Right lobe of liver (tissue), 6 donors: ENCODE measurements at regions not wholly inside any gene's neighbourhood (a gene's known extent, or its start where the extent isn't known, plus 50 kb on each side); places are given as distances from the start of the nearest gene placed in this dataset.

Source experiments
- ATAC-seq, 4 donors: fragments of 200-7000 bp; cut with Tn5 transposase; one replicate each; pipeline ENCODE4 v1.9.1; 2020; ENCODE audit warnings: mild to moderate bottlenecking in 4 of 4, moderate library complexity in 4 of 4
- DNase-seq, 3 donors: peaks; one replicate each; pipeline ENCODE4 v3.0.0-alpha.2; 2020
- H3K27ac ChIP-seq, 3 donors: fragments of 200-600 bp; one replicate each; pipeline ENCODE4 v1.8.0; 2022
- H3K27me3 ChIP-seq, 2 donors: fragments of 200-600 bp; one replicate each; pipeline ENCODE4 v1.8.0; 2022
- H3K36me3 ChIP-seq, 4 donors: fragments of 200-600 bp; sonication (generic) in 1 of 4; one replicate each; pipeline versions ENCODE4 v1.5.1 to v1.8.0; 2017 to 2022; ENCODE audit warnings: control low read depth in 1 of 4
- H3K4me1 ChIP-seq, 4 donors: fragments of 200-600 bp; sonication (generic) in 1 of 4; one replicate each; pipeline versions ENCODE4 v1.5.1 to v1.8.0; 2017 to 2022; ENCODE audit warnings: control low read depth in 1 of 4
- H3K4me3 ChIP-seq, 3 donors: fragments of 200-600 bp; one replicate each; pipeline ENCODE4 v1.8.0; 2022
- H3K9me3 ChIP-seq, 4 donors: fragments of 200-600 bp; sonication (generic) in 1 of 4; one replicate each; pipeline versions ENCODE4 v1.5.1 to v1.8.0; 2017 to 2022; ENCODE audit warnings: control low read depth in 1 of 4
- CTCF ChIP-seq, 4 donors: fragments of 200-600 bp in 3 of 4; fragments of 450-650 bp in 1 of 4; IDR thresholded peaks; one replicate each; pipeline versions ENCODE4 v1.5.1 to v1.8.0; 2016 to 2022; ENCODE audit warnings: antibody characterized with exemption in 4 of 4, mild to moderate bottlenecking in 2 of 4
- POLR2A ChIP-seq: fragments of 450-650 bp; IDR thresholded peaks from one replicate; pipeline ENCODE4 v1.6.1; 2017; ENCODE audit warnings: antibody characterized with exemption, mild to moderate bottlenecking
- WGBS: methylation state at CpG from one replicate; pipeline ENCODE4 v1.1.6; 2018; ENCODE audit warnings: low coverage, low lambda C conversion rate; ENCODE audit not compliant: insufficient coverage; ENCODE audit errors: missing lambda C conversion rate; 5-methylcytosine and 5-hydroxymethylcytosine counted together
- intact Hi-C, 2 donors: fragments of 100-400 bp; cut with DNase I; formaldehyde crosslinking; loops; one replicate each; pipeline versions ENCODE4 v1.11.2 to v1.14.1; 2022
- donor health status: DM: no; HTN: yes; CAD: no.
- donor health status: DM: no; HTN: no; CAD: no.
- donor health status: DM: no; HTN: no; CAD: no.
- donor health status: DM: no; HTN: yes; CAD: no.
- donor health status: DM: no; HTN: yes; CAD: no.

DNA sequence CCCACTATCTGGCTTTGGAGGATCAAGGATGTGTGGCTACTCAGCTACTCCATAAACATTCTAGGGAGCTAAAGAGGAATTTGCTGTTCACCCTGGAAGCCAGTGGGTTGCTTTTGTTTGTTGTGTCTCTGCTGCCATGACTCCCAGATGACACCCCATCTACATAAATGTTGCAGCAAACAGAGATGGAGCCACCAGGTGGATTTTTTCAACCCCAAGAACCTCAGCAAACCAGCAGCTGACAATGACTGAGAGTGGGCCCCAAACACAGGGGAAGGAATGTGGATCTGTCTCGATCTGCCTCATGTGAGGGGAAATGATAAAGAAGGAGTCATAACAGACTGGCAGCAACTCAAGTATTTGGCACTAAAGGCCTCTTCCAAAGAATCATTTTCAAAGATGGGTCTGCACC, 132.7 kb upstream of the TNC start:
- DNase-seq, result no peak
- TF ChIP-seq CTCF (IDR thresholded peaks at IDR 0.05) (no peak), POLR2A (no peak)

GRCh38 chr9:115254287-115255180, 136.6 kb upstream of the TNC start:
- H3K4me3 ChIP-seq, result no peak overlapping the region
- ATAC-seq (no peak), DNase-seq (no peak)
- intact Hi-C loops, result no loop called here
- H3K4me1 ChIP-seq, result no peaks in the 10 kb centered on the region
- no peak overlapping the region for H3K27ac ChIP-seq
- H3K27me3 ChIP-seq, result no peaks in the 10 kb centered on the region
- 42% methylated on average over 5 of the region's 5 CpGs for WGBS
- H3K36me3 ChIP-seq, result no peaks in the 10 kb centered on the region
- TF ChIP-seq POLR2A (no peak), CTCF (IDR thresholded peaks at IDR 0.05) (no peak)
- H3K9me3 ChIP-seq, result no peaks in the 10 kb centered on the region

More for the DNA sequence above, 132.7 kb upstream of the TNC start:
- Histone ChIP-seq H3K27me3 (no peaks in the 10 kb centered on the region), H3K4me1 (no peaks in the 10 kb centered on the region), H3K27ac (no peak overlapping the region), H3K4me3 (no peak overlapping the region), H3K36me3 (no peaks in the 10 kb centered on the region), H3K9me3 (no peaks in the 10 kb centered on the region)
- no peak for ATAC-seq
- WGBS, result 67% methylated on average over 1 of the region's 1 CpG
- intact Hi-C loops, result no loop called here

- H3K27me3 ChIP-seq, result no peaks in the 10 kb centered on the region
- ATAC-seq (no peak), DNase-seq (no peak)
- no peaks in the 10 kb centered on the region for H3K4me1 ChIP-seq
- H3K36me3 ChIP-seq, result no peaks in the 10 kb centered on the region
- H3K4me3 ChIP-seq, result no peak overlapping the region
- H3K27ac ChIP-seq, result no peak overlapping the region
- intact Hi-C loops, result no loop called here
- no peaks in the 10 kb centered on the region for H3K9me3 ChIP-seq
- TF ChIP-seq POLR2A (no peak), CTCF (IDR thresholded peaks at IDR 0.05) (no peak)
These were observed 143.7 kb upstream of the TNC start for GRCh38 chr9:115261656-115262081.

DNA sequence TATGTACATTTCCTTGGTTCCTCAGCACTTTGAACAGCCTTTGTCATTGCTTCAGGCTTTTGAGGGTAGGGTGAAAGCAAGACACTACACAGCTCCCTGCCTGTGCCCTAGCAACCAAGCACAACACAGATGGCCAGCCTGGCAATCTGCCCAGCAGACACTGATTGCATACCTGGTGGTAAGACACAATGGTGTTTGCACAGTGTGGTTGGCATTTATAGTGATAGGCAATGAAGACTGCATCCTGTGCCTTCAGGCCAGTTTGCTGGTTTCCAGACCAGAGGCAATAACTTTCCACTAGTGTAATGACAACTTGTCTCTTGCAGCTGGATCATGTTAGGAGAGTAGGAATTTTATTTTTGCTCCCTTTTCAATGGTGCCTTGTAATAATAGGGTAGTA, 144.5 kb upstream of the TNC start:
- Histone ChIP-seq H3K9me3 (no peaks in the 10 kb centered on the region), H3K27me3 (no peaks in the 10 kb centered on the region), H3K4me1 (no peaks in the 10 kb centered on the region), H3K27ac (no peak overlapping the region), H3K36me3 (no peaks in the 10 kb centered on the region), H3K4me3 (no peak overlapping the region)
- TF ChIP-seq POLR2A, result no peak
- no peak for TF ChIP-seq CTCF (IDR thresholded peaks at IDR 0.05)
- DNase-seq (peak; percentile 43 to 62 (median 47)), ATAC-seq (peak; percentile 47 to 66 (median 58))
- intact Hi-C loops, result no loop called here

DNA sequence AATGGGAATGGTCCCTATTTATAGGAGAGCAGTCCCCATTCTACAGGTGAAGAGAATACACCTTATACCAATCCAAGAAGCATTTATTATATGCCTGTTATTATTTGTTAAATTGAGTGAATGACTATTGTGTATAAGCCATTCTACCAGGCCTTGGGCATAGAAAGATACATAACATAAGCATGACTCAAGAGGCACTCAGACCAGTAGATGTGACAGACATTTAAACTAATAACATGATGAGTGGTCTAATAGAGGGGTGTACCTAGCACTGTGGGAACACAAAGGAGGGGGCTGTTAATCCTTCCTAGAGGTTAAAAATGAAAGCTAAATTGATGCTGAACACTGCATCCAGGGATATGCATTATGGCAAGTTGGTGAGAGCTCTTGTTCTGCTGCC, 145.0 kb upstream of the TNC start:
- Histone ChIP-seq H3K4me3 (no peak overlapping the region), H3K4me1 (no peaks in the 10 kb centered on the region), H3K27ac (no peak overlapping the region), H3K9me3 (no peaks in the 10 kb centered on the region), H3K36me3 (no peaks in the 10 kb centered on the region), H3K27me3 (no peaks in the 10 kb centered on the region)
- ATAC-seq (no peak), DNase-seq (no peak)
- no peak for TF ChIP-seq POLR2A
- no peak for TF ChIP-seq CTCF (IDR thresholded peaks at IDR 0.05)
- intact Hi-C loops, result no loop called here
